ENCODE measurements at regions not wholly inside any gene's neighbourhood (a gene's known extent, or its start where the extent isn't known, plus 50 kb on each side); places are given as distances from the start of the nearest gene placed in this dataset.

- TF ChIP-seq RFX5 (IDR thresholded peaks at IDR 0.05; ENCODE audit: borderline replicate concordance, low read depth, low read length) (no peak), CBX8 (IDR thresholded peaks at IDR 0.05; ENCODE audit: borderline replicate concordance, low read depth, low read length) (no peak), CHD7 (IDR thresholded peaks at IDR 0.05; ENCODE audit: insufficient replicate concordance, low read length) (no peak), RNF2 (IDR thresholded peaks at IDR 0.05; ENCODE audit: borderline replicate concordance, low read depth, low read length, missing control alignments, poor library complexity, severe bottlenecking) (no peak), SRF (IDR thresholded peaks at IDR 0.05; ENCODE audit: low read depth, low read length) (no peak)
These were observed 1382.7 kb downstream of the PCDH7 start (continued) for GRCh38 chr4:32102896-32103295.
